SU-DHL-6 (cell line): ENCODE measurements at regions not wholly inside any gene's neighbourhood (a gene's known extent, or its start where the extent isn't known, plus 50 kb on each side); places are given as distances from the start of the nearest gene placed in this dataset.

Experiments
- EZH2phosphoT487 ChIP-seq: fragments of 200-600 bp; sonication (generic), shearing (Covaris generic); conservative IDR thresholded peaks from 2 replicates; pipeline ENCODE4 v1.6.1; 2018; ENCODE audit warnings: mild to moderate bottlenecking, antibody characterized with exemption, low read length, moderate library complexity, mixed read lengths
- TF ChIP-seq, protein P1 (sequence below): fragments of 200-600 bp; sonication (generic); IDR thresholded peaks from one replicate; pipeline ENCODE4 v1.5.1; 2017; ENCODE audit warnings: antibody characterized with exemption, mild to moderate bottlenecking, low read length, moderate library complexity; ENCODE audit not compliant: insufficient read depth, poor library complexity, severe bottlenecking

GRCh38 chr4:28677808-28678207 is 1817.2 kb downstream of the STIM2 start:
- no peak for TF ChIP-seq EZH2phosphoT487
- TF ChIP-seq, protein P1, sequence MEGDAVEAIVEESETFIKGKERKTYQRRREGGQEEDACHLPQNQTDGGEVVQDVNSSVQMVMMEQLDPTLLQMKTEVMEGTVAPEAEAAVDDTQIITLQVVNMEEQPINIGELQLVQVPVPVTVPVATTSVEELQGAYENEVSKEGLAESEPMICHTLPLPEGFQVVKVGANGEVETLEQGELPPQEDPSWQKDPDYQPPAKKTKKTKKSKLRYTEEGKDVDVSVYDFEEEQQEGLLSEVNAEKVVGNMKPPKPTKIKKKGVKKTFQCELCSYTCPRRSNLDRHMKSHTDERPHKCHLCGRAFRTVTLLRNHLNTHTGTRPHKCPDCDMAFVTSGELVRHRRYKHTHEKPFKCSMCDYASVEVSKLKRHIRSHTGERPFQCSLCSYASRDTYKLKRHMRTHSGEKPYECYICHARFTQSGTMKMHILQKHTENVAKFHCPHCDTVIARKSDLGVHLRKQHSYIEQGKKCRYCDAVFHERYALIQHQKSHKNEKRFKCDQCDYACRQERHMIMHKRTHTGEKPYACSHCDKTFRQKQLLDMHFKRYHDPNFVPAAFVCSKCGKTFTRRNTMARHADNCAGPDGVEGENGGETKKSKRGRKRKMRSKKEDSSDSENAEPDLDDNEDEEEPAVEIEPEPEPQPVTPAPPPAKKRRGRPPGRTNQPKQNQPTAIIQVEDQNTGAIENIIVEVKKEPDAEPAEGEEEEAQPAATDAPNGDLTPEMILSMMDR: no peak
